ENCODE measurements at regions not wholly inside any gene's neighbourhood (a gene's known extent, or its start where the extent isn't known, plus 50 kb on each side); places are given as distances from the start of the nearest gene placed in this dataset.
A peak's percentile ranks its signal among the peaks of the same experiment; 100 is the strongest.

DNA sequence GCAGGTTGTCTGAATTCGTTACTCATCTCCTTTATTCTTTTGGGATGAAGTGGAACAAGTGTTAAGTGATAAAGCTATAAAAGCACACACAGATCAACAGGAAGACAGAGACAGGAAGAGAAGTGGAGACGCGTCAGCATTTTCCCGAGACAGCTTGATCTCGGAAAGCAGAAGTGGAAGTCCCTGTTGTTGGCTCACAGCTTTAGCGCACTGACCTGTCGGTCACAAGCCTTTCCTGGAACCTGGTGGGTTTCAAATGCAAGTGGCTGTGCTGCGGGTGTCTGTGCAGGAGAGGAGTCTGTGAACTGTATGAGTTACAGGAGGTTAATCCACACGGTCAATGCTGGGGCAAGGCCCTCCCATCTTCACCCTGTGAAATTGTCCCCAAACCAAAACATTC lies 116.6 kb upstream of the PELI1 start:
- 12 to 33% methylated on average over 9 of the region's 9 CpGs for WGBS, 2 donors
- Histone ChIP-seq H3K27ac (ENCODE audit: low read depth in 1 of 2, low read length in 1 of 2) (peak overlapping the region; percentile 66 to 72), H3K9ac (ENCODE audit: insufficient read depth in 1 of 2, low read length in 2 of 2) (no peak overlapping the region), H3K4me1 (ENCODE audit: control insufficient read depth in 5 of 5, insufficient read depth in 5 of 5, low read length in 5 of 5) (peaks cover 7 to 26% (median 14%) of the 10 kb centered on the region in 5 donors), H3K4me3 (no peak overlapping the region), H3K27me3 (ENCODE audit: control insufficient read depth in 3 of 3, insufficient read depth in 3 of 3, low read length in 2 of 3) (no peaks in the 10 kb centered on the region), H3K36me3 (ENCODE audit: control insufficient read depth in 4 of 4, insufficient read depth in 4 of 4, low read length in 4 of 4) (no peaks in the 10 kb centered on the region), H3K9me3 (ENCODE audit: control insufficient read depth in 4 of 4, insufficient read depth in 3 of 4, low read length in 3 of 4) (no peaks in the 10 kb centered on the region)
- ATAC-seq (ENCODE audit: insufficient read depth, low FRiP score): peak; percentile 60
- DNase-seq: peak in 2 of 3 donors; percentile 46 to 73
- TF ChIP-seq, protein P1, sequence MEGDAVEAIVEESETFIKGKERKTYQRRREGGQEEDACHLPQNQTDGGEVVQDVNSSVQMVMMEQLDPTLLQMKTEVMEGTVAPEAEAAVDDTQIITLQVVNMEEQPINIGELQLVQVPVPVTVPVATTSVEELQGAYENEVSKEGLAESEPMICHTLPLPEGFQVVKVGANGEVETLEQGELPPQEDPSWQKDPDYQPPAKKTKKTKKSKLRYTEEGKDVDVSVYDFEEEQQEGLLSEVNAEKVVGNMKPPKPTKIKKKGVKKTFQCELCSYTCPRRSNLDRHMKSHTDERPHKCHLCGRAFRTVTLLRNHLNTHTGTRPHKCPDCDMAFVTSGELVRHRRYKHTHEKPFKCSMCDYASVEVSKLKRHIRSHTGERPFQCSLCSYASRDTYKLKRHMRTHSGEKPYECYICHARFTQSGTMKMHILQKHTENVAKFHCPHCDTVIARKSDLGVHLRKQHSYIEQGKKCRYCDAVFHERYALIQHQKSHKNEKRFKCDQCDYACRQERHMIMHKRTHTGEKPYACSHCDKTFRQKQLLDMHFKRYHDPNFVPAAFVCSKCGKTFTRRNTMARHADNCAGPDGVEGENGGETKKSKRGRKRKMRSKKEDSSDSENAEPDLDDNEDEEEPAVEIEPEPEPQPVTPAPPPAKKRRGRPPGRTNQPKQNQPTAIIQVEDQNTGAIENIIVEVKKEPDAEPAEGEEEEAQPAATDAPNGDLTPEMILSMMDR (IDR thresholded peaks at IDR 0.05; ENCODE audit: control extremely low read depth, extremely low read depth): no peak

DNA sequence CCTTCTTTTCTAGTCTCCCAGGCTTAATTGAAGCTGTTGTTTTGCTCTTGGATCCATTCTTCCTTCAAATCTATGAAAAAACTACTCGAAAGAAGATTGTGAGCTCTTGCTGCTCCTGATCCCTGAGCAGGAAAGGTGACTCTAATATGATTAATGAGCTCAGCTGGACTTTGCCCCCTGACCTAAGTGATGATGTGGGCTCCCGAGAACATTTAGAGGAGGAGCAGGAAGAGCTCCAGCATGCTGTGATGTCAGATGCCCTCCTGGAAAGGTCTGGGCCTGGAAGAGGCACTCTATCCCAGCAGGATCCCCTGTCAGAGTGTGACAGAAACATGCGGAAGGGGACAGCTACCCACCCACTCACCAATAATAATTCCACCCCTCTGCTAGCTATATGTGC lies 117.9 kb upstream of the PELI1 start:
- TF ChIP-seq, protein P1 (IDR thresholded peaks at IDR 0.05; ENCODE audit: control extremely low read depth, extremely low read depth): no peak
- no peak overlapping the region for H3K4me3 ChIP-seq
- no peaks in the 10 kb centered on the region for H3K36me3 ChIP-seq (ENCODE audit: control insufficient read depth in 4 of 4, insufficient read depth in 4 of 4, low read length in 4 of 4)
- no peak for ATAC-seq (ENCODE audit: insufficient read depth, low FRiP score)
- H3K27me3 ChIP-seq (ENCODE audit: control insufficient read depth in 3 of 3, insufficient read depth in 3 of 3, low read length in 2 of 3): no peaks in the 10 kb centered on the region
- no peaks in the 10 kb centered on the region for H3K9me3 ChIP-seq (ENCODE audit: control insufficient read depth in 4 of 4, insufficient read depth in 3 of 4, low read length in 3 of 4)
- H3K27ac ChIP-seq (ENCODE audit: low read depth in 1 of 2, low read length in 1 of 2): peak overlapping the region in 1 of 2 donors; percentile 77
- no peak for DNase-seq
- peaks cover 7 to 26% (median 14%) of the 10 kb centered on the region in 5 donors for H3K4me1 ChIP-seq (ENCODE audit: control insufficient read depth in 5 of 5, insufficient read depth in 5 of 5, low read length in 5 of 5)
- no peak overlapping the region for H3K9ac ChIP-seq (ENCODE audit: insufficient read depth in 1 of 2, low read length in 2 of 2)
- 71 to 79% methylated on average over 3 of the region's 3 CpGs for WGBS, 2 donors

DNA sequence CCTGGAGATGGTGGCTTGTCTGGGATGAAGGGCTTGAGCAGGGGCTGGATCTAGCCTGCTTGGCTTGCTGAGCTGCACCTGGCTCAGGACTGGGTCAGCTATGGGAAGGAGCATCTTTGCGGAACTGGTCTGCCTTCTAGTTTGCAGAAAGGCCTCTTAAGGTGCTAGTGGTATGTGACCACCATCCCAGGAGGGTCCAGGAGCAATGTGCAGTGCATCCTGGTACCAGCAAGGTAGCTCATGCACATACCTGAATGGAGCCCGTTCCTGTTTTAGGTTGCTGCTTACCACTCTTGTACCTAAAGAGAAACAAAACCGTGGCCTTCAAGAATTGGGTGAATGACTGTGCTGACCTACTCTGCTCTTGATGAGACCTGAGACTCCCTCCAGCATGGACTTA lies 118.6 kb upstream of the PELI1 start:
- WGBS, 2 donors: 89 to 92% methylated on average over 3 of the region's 3 CpGs
- Histone ChIP-seq H3K36me3 (ENCODE audit: control insufficient read depth in 4 of 4, insufficient read depth in 4 of 4, low read length in 4 of 4) (no peaks in the 10 kb centered on the region), H3K27me3 (ENCODE audit: control insufficient read depth in 3 of 3, insufficient read depth in 3 of 3, low read length in 2 of 3) (no peaks in the 10 kb centered on the region), H3K9me3 (ENCODE audit: control insufficient read depth in 4 of 4, insufficient read depth in 3 of 4, low read length in 3 of 4) (no peaks in the 10 kb centered on the region), H3K4me1 (ENCODE audit: control insufficient read depth in 5 of 5, insufficient read depth in 5 of 5, low read length in 5 of 5) (peaks cover 11 to 26% (median 15%) of the 10 kb centered on the region in 5 donors), H3K9ac (ENCODE audit: insufficient read depth in 1 of 2, low read length in 2 of 2) (no peak overlapping the region), H3K4me3 (no peak overlapping the region), H3K27ac (ENCODE audit: low read depth in 1 of 2, low read length in 1 of 2) (no peak overlapping the region)
- ATAC-seq (ENCODE audit: insufficient read depth, low FRiP score) (no peak), DNase-seq (no peak)
- TF ChIP-seq, protein P1 (IDR thresholded peaks at IDR 0.05; ENCODE audit: control extremely low read depth, extremely low read depth): no peak

DNA sequence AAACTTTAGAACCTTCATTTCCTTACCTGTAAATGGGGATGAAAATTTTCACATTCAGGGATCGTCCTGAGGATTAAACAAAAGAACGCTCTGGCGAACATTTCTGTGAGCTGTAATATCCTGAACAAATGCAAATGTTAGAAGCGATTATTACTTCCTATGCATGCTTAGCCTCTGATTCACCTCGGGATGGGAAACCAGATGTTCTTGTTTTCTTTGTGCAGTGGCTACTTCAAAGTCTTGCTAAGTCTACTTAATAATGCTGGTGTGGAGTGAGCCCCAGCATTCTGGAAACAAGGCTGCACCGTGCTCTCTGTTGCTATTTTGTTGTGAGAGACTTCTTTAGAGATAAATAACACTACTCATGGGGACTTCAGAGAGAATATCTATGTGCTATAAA lies 119.1 kb upstream of the PELI1 start:
- Histone ChIP-seq H3K4me1 (ENCODE audit: control insufficient read depth in 5 of 5, insufficient read depth in 5 of 5, low read length in 5 of 5) (peaks cover 7 to 25% (median 15%) of the 10 kb centered on the region in 5 donors), H3K9ac (ENCODE audit: insufficient read depth in 1 of 2, low read length in 2 of 2) (no peak overlapping the region), H3K27me3 (ENCODE audit: control insufficient read depth in 3 of 3, insufficient read depth in 3 of 3, low read length in 2 of 3) (no peaks in the 10 kb centered on the region), H3K4me3 (no peak overlapping the region), H3K36me3 (ENCODE audit: control insufficient read depth in 4 of 4, insufficient read depth in 4 of 4, low read length in 4 of 4) (no peaks in the 10 kb centered on the region), H3K27ac (ENCODE audit: low read depth in 1 of 2, low read length in 1 of 2) (no peak overlapping the region), H3K9me3 (ENCODE audit: control insufficient read depth in 4 of 4, insufficient read depth in 3 of 4, low read length in 3 of 4) (no peaks in the 10 kb centered on the region)
- TF ChIP-seq, protein P1 (IDR thresholded peaks at IDR 0.05; ENCODE audit: control extremely low read depth, extremely low read depth): no peak
- DNase-seq (peak in 2 of 3 donors; percentile 60 to 76), ATAC-seq (ENCODE audit: insufficient read depth, low FRiP score) (no peak)
- 45 to 63% methylated on average over 6 of the region's 6 CpGs for WGBS, 2 donors
